Endothelial cell of umbilical vein (primary cell): ENCODE measurements at regions not wholly inside any gene's neighbourhood (a gene's known extent, or its start where the extent isn't known, plus 50 kb on each side); places are given as distances from the start of the nearest gene placed in this dataset.
"Not testable (repeated sequence)": the region's sequence is repeated elsewhere in the genome, so short reads cannot be mapped to it uniquely, and the experiment has no call there.

Experiments
- BruUV-seq: library from RNA; stranded (reverse); fragments of 400-500 nt; replicated peaks from 2 replicates; lab custom pipeline; 2021; lab: Mats Ljungman, UMichigan
- CTCF ChIA-PET: fragments of 300-600, 350-600 bp; sonication (Branson Sonifier 250); formaldehyde crosslinking; loops from one replicate; lab custom pipeline; 2021; ENCODE audit warnings: antibody characterized with exemption, inconsistent platforms; lab: Charles Lee
- POLR2A ChIA-PET: fragments of 300-600, 350-600 bp; sonication (Branson Sonifier 250); formaldehyde crosslinking; loops from one replicate; lab custom pipeline; 2021; ENCODE audit warnings: antibody characterized with exemption, inconsistent platforms; lab: Charles Lee
- DNase-seq: peaks from one replicate; pipeline ENCODE4 v3.0.0-alpha.2; 2011; ENCODE audit warnings: low read depth, low spot score
- FAIRE-seq: peaks from 2 replicates; lab custom pipeline; 2011; peaks lifted over from hg19 to GRCh38; lab: Jason Lieb, UNC
- H2AFZ ChIP-seq: 2 replicates; pipeline ENCODE4 v1.6.0; 2012; ENCODE audit warnings: low read depth, low read length, control low read depth, inconsistent platforms
- H3K27ac ChIP-seq: 2 replicates; pipeline ENCODE4 v1.5.1; 2011; ENCODE audit warnings: low read depth, mild to moderate bottlenecking, control low read depth, low read length, moderate library complexity; ENCODE audit not compliant: insufficient read depth
- H3K27me3 ChIP-seq, 2 experiments: 2 replicates each; pipeline versions ENCODE4 v1.6.0 to v1.6.1; 2011; ENCODE audit warnings: low read length in 2 of 2, mixed read lengths in 1 of 2; ENCODE audit not compliant: control insufficient read depth in 2 of 2, insufficient read depth in 2 of 2
- H3K36me3 ChIP-seq, 2 experiments: 2 replicates in 1 of 2; 3 replicates in 1 of 2; pipeline ENCODE4 v1.5.1; 2011; ENCODE audit warnings: low read length in 2 of 2, mild to moderate bottlenecking in 1 of 2, moderate library complexity in 1 of 2; ENCODE audit not compliant: control insufficient read depth in 2 of 2, insufficient read depth in 2 of 2; ENCODE audit errors: extremely low read depth in 1 of 2
- H3K4me1 ChIP-seq: 3 replicates; pipeline ENCODE4 v1.5.1; 2011; ENCODE audit warnings: mild to moderate bottlenecking, low read length; ENCODE audit not compliant: control insufficient read depth, insufficient read depth; ENCODE audit errors: extremely low read depth
- H3K4me2 ChIP-seq: 2 replicates; pipeline ENCODE4 v1.6.1; 2011; ENCODE audit warnings: low read length, control low read depth, mixed read lengths; ENCODE audit not compliant: insufficient read depth
- H3K4me3 ChIP-seq, 3 experiments: fragments of 200-600 bp in 1 of 3; sonication (generic), shearing (Covaris generic) in 1 of 3; replicated peaks in 1 of 3; 2 replicates each; pipeline ENCODE4 v1.5.1; 2011 to 2016; ENCODE audit warnings: control low read depth in 3 of 3, low read length in 3 of 3, mild to moderate bottlenecking in 2 of 3, inconsistent platforms in 1 of 3, low read depth in 1 of 3, moderate library complexity in 1 of 3; ENCODE audit not compliant: insufficient read depth in 1 of 3
- H3K79me2 ChIP-seq: 2 replicates; pipeline ENCODE4 v1.6.0; 2012; ENCODE audit warnings: low read length, inconsistent platforms; ENCODE audit not compliant: control insufficient read depth, insufficient read depth
- H3K9ac ChIP-seq: replicated peaks from 2 replicates; pipeline ENCODE3; 2011; ENCODE audit warnings: low read length, control low read depth; ENCODE audit not compliant: insufficient read depth; ENCODE audit errors: extremely low read depth
- H3K9me1 ChIP-seq: replicated peaks from 3 replicates; pipeline ENCODE4 v1.6.0; 2011; ENCODE audit warnings: mild to moderate bottlenecking, low read length; ENCODE audit not compliant: control insufficient read depth, insufficient read depth; ENCODE audit errors: extremely low read depth
- H3K9me3 ChIP-seq: replicated peaks from 2 replicates; pipeline ENCODE4 v1.5.1; 2012; ENCODE audit warnings: low read length, inconsistent platforms; ENCODE audit not compliant: control insufficient read depth, insufficient read depth
- H4K20me1 ChIP-seq: replicated peaks from 2 replicates; pipeline ENCODE3; 2011; ENCODE audit warnings: mild to moderate bottlenecking, low read length; ENCODE audit not compliant: control insufficient read depth, insufficient read depth; ENCODE audit errors: extremely low read depth
- EZH2 ChIP-seq: IDR thresholded peaks from 2 replicates; pipeline ENCODE4 v1.6.1; 2012; ENCODE audit warnings: borderline replicate concordance, low read depth, mild to moderate bottlenecking, moderate library complexity, low read length, inconsistent platforms; ENCODE audit not compliant: severe bottlenecking
- FOS ChIP-seq: IDR thresholded peaks from 2 replicates; pipeline ENCODE4 v1.6.1; 2011; ENCODE audit warnings: mild to moderate bottlenecking, low read length, moderate library complexity, borderline replicate concordance; ENCODE audit not compliant: insufficient read depth
- GATA2 ChIP-seq: IDR thresholded peaks from 2 replicates; pipeline ENCODE4 v1.7.0; 2011; ENCODE audit warnings: low read depth, mild to moderate bottlenecking, moderate library complexity, mixed read lengths, low read length; ENCODE audit not compliant: insufficient read length, insufficient read depth
- JUN ChIP-seq: IDR thresholded peaks from 2 replicates; pipeline ENCODE4 v1.6.1; 2011; ENCODE audit warnings: borderline replicate concordance, low read depth; ENCODE audit not compliant: insufficient read length, insufficient read depth
- POLR2A ChIP-seq: IDR thresholded peaks from 2 replicates; pipeline ENCODE4 v1.6.1; 2012; ENCODE audit warnings: low read depth, mild to moderate bottlenecking, control low read depth, low read length
- POLR2AphosphoS5 ChIP-seq: IDR thresholded peaks from 2 replicates; pipeline ENCODE4 v1.6.1; 2012; ENCODE audit warnings: low read depth, mild to moderate bottlenecking, control low read depth, low read length, moderate library complexity; ENCODE audit not compliant: insufficient read depth
- dilution Hi-C: fragments of 300-500 bp; cut with MboI; formaldehyde crosslinking; loops from one replicate; pipeline ENCODE4 v1.15.0; 2019; ENCODE audit warnings: low sequenced_read_pairs; ENCODE audit not compliant: extremely low pct_ligation_motif_present
- intact Hi-C: fragments of 100-400 bp; cut with micrococcal nuclease; formaldehyde crosslinking; loops from one replicate; pipeline ENCODE4 v1.10.0; 2022
- TF ChIP-seq, protein P1 (sequence below): IDR thresholded peaks from 2 replicates; pipeline ENCODE4 v1.6.1; 2011; ENCODE audit not compliant: insufficient read depth, insufficient read length
- TF ChIP-seq, protein P2 (sequence below), 2 donors: IDR thresholded peaks; 1 replicate in 1 of 2; 2 replicates in 1 of 2; pipeline ENCODE4 v1.5.1; 2011; ENCODE audit warnings: low read length in 2 of 2, mild to moderate bottlenecking in 2 of 2, moderate library complexity in 2 of 2, control low read depth in 1 of 2, inconsistent platforms in 1 of 2, low read depth in 1 of 2; ENCODE audit not compliant: insufficient read depth in 1 of 2; ENCODE audit errors: extremely low read depth in 1 of 2

DNA sequence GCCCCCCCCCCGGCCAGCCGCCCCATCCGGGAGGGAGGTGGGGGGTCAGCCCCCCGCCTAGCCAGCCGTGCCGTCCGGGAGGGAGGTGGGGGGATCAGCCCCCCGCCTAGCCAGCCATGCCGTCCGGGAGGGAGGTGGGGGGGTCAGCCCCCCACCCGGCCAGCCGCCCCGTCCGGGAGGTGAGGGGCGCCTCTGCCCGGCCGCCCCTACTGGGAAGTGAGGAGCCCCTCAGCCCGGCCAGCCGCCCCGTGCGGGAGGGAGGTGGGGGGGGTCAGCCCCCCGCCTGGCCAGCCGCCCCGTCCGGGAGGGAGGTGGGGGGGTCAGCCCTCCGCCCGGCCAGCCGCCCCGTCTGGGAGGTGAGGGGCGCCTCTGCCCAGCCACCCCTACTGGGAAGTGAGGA is 150.4 kb upstream of the ALDH1B1 start:
- dilution Hi-C loops, FAIRE-seq, BruUV-seq, H3K4me1 ChIP-seq, CTCF ChIA-PET, H3K27me3 ChIP-seq, H3K9me1 ChIP-seq, POLR2A ChIA-PET, H3K36me3 ChIP-seq, H3K79me2 ChIP-seq, H3K9me3 ChIP-seq, H2AFZ ChIP-seq, H4K20me1 ChIP-seq, DNase-seq, intact Hi-C loops, H3K4me3 ChIP-seq, H3K27ac ChIP-seq, H3K4me2 ChIP-seq, H3K9ac ChIP-seq: not testable (repeated sequence)

DNA sequence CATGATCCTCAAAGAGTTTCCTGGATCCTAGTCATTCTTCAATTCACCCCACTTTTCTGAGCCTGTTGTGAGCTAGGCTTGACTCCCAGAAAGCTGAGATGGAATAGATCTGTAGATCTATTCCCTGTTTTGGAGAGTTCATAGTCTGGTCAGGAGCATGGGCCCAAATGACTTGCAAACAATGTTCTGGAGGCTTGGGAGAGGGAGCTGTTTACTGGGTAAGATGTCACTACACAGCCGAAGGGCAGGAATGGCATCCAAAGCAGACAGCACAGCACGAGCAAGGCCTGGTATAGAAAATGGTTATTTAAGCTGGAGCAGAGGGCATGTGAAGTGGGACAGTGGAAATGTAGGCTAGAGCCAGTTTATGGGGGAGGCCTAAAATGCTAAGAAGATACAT is 152.5 kb upstream of the ALDH1B1 start:
- no peaks in the 10 kb centered on the region for H3K79me2 ChIP-seq
- FAIRE-seq: no peak
- no peak overlapping the region for H3K4me3 ChIP-seq
- H3K27ac ChIP-seq: no peak overlapping the region
- no TSS peak for BruUV-seq
- TF ChIP-seq, protein P1, sequence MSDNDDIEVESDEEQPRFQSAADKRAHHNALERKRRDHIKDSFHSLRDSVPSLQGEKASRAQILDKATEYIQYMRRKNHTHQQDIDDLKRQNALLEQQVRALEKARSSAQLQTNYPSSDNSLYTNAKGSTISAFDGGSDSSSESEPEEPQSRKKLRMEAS: no peak
- TF ChIP-seq POLR2AphosphoS5 (no peak), JUN (no peak), POLR2A (no peak), FOS (no peak), EZH2 (no peak), GATA2 (no peak)
- TF ChIP-seq, protein P2, sequence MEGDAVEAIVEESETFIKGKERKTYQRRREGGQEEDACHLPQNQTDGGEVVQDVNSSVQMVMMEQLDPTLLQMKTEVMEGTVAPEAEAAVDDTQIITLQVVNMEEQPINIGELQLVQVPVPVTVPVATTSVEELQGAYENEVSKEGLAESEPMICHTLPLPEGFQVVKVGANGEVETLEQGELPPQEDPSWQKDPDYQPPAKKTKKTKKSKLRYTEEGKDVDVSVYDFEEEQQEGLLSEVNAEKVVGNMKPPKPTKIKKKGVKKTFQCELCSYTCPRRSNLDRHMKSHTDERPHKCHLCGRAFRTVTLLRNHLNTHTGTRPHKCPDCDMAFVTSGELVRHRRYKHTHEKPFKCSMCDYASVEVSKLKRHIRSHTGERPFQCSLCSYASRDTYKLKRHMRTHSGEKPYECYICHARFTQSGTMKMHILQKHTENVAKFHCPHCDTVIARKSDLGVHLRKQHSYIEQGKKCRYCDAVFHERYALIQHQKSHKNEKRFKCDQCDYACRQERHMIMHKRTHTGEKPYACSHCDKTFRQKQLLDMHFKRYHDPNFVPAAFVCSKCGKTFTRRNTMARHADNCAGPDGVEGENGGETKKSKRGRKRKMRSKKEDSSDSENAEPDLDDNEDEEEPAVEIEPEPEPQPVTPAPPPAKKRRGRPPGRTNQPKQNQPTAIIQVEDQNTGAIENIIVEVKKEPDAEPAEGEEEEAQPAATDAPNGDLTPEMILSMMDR (IDR thresholded peaks at IDR 0.05; ENCODE audit: extremely low read depth in 1 of 2, insufficient read depth in 1 of 2, low read depth in 1 of 2, low read length in 2 of 2): no peak
- CTCF ChIA-PET: interaction anchor here (1.1 kb wide), 1 partner anchor 326 kb away, joined by 3 read pairs; no protein-coding TSS in a partner anchor
- POLR2A ChIA-PET: interaction anchor here (0.7 kb wide), 1 partner anchor 972 kb away, joined by 3 read pairs; no protein-coding TSS in a partner anchor
- peaks cover 0 to 7% of the 10 kb centered on the region in 2 experiments for H3K27me3 ChIP-seq
- no peaks in the 10 kb centered on the region for H3K9me1 ChIP-seq
- no peaks in the 10 kb centered on the region for H3K4me1 ChIP-seq
- no peak overlapping the region for H2AFZ ChIP-seq
- H4K20me1 ChIP-seq: no peaks in the 10 kb centered on the region
- no peaks in the 10 kb centered on the region for H3K36me3 ChIP-seq
- H3K9ac ChIP-seq: no peak overlapping the region
- no peaks in the 10 kb centered on the region for H3K9me3 ChIP-seq
- dilution Hi-C loops (no loop called here), intact Hi-C loops (no loop called here)
- no peak overlapping the region for H3K4me2 ChIP-seq
- DNase-seq: no peak
